Activated CD8-positive, alpha-beta memory T cell treated with anti-CD3 and anti-CD28 coated beads, Interleukin-2, amount 10 ng/mL, durations not matched to agents 7 days and 5 days (primary cell): ENCODE measurements at regions not wholly inside any gene's neighbourhood (a gene's known extent, or its start where the extent isn't known, plus 50 kb on each side); places are given as distances from the start of the nearest gene placed in this dataset.

Experiments
- ATAC-seq: fragments of 150-1000 bp; cut with Tn5 transposase; one replicate; pipeline ENCODE4 v1.10.0; 2021; ENCODE audit warnings: moderate library complexity
- CTCF ChIA-PET: fragments of 350-600 bp; sonication (Branson Sonifier 250); formaldehyde crosslinking; loops from one replicate; lab custom pipeline; 2021; ENCODE audit warnings: antibody characterized with exemption; lab: Charles Lee
- DNase-seq: peaks from one replicate; pipeline ENCODE4 v3.0.0-alpha.2; 2020
- H3K27ac Mint-ChIP-seq: one replicate; pipeline ENCODE4 v1.8.0; 2021; ENCODE audit warnings: mild to moderate bottlenecking, mixed read lengths
- H3K27me3 Mint-ChIP-seq: one replicate; pipeline ENCODE4 v1.8.0; 2021; ENCODE audit warnings: mixed read lengths
- H3K36me3 Mint-ChIP-seq: one replicate; pipeline ENCODE4 v1.8.0; 2021; ENCODE audit warnings: mild to moderate bottlenecking, mixed read lengths
- H3K4me1 Mint-ChIP-seq: one replicate; pipeline ENCODE4 v1.8.0; 2021; ENCODE audit warnings: mixed read lengths
- H3K4me3 Mint-ChIP-seq: one replicate; pipeline ENCODE4 v1.8.0; 2021; ENCODE audit warnings: mild to moderate bottlenecking, moderate library complexity, mixed read lengths
- H3K9me3 Mint-ChIP-seq: one replicate; pipeline ENCODE4 v1.8.0; 2022; ENCODE audit warnings: low read depth, mixed read lengths

- no peak overlapping the region for H3K27ac Mint-ChIP-seq
- H3K4me3 Mint-ChIP-seq, result no peak overlapping the region
Measured at GRCh38 chr22:48267681-48268080, 1505.2 kb downstream of the TBC1D22A start.

GRCh38 chr22:48265000-48265625, 1502.7 kb downstream of the TBC1D22A start:
- Mint-ChIP-seq H3K4me1 (no peaks in the 10 kb centered on the region), H3K9me3 (peaks cover 4% of the 10 kb centered on the region), H3K4me3 (no peak overlapping the region), H3K27ac (no peak overlapping the region), H3K27me3 (no peaks in the 10 kb centered on the region), H3K36me3 (no peaks in the 10 kb centered on the region)
- no peak for ATAC-seq
- CTCF ChIA-PET, result no interaction called here
- DNase-seq, result no peak

More at GRCh38 chr22:48267681-48268080, 1505.2 kb downstream of the TBC1D22A start:
- ATAC-seq (no peak), DNase-seq (no peak)
- CTCF ChIA-PET, result no interaction called here
- Mint-ChIP-seq H3K36me3 (no peaks in the 10 kb centered on the region), H3K4me1 (no peaks in the 10 kb centered on the region), H3K9me3 (peaks cover 4% of the 10 kb centered on the region), H3K27me3 (no peaks in the 10 kb centered on the region)

GRCh38 chr22:48264586-48264985, 1502.1 kb downstream of the TBC1D22A start:
- Mint-ChIP-seq H3K27ac (no peak overlapping the region), H3K9me3 (peaks cover 4% of the 10 kb centered on the region), H3K27me3 (no peaks in the 10 kb centered on the region), H3K4me3 (no peak overlapping the region), H3K36me3 (no peaks in the 10 kb centered on the region), H3K4me1 (no peaks in the 10 kb centered on the region)
- ATAC-seq, result no peak
- CTCF ChIA-PET, result no interaction called here
- no peak for DNase-seq

- Mint-ChIP-seq H3K36me3 (no peaks in the 10 kb centered on the region), H3K27ac (no peak overlapping the region), H3K9me3 (no peaks in the 10 kb centered on the region), H3K27me3 (no peaks in the 10 kb centered on the region), H3K4me1 (no peaks in the 10 kb centered on the region), H3K4me3 (no peak overlapping the region)
- no peak for ATAC-seq
- DNase-seq, result no peak
- CTCF ChIA-PET, result no interaction called here
Measured at GRCh38 chr22:48263791-48264351, 1501.4 kb downstream of the TBC1D22A start.

- Mint-ChIP-seq H3K4me3 (no peak overlapping the region), H3K27me3 (no peaks in the 10 kb centered on the region), H3K36me3 (no peaks in the 10 kb centered on the region), H3K4me1 (no peaks in the 10 kb centered on the region), H3K27ac (no peak overlapping the region), H3K9me3 (no peaks in the 10 kb centered on the region)
- CTCF ChIA-PET, result no interaction called here
- DNase-seq (no peak), ATAC-seq (no peak)
Measured at GRCh38 chr22:48263431-48263765, 1500.9 kb downstream of the TBC1D22A start.

GRCh38 chr22:48262596-48263430, 1500.4 kb downstream of the TBC1D22A start:
- Mint-ChIP-seq H3K27ac (no peak overlapping the region), H3K9me3 (no peaks in the 10 kb centered on the region), H3K36me3 (no peaks in the 10 kb centered on the region), H3K4me1 (no peaks in the 10 kb centered on the region), H3K27me3 (no peaks in the 10 kb centered on the region), H3K4me3 (no peak overlapping the region)
- ATAC-seq (no peak), DNase-seq (no peak)
- CTCF ChIA-PET, result no interaction called here

- no peaks in the 10 kb centered on the region for H3K9me3 Mint-ChIP-seq
- H3K27me3 Mint-ChIP-seq, result no peaks in the 10 kb centered on the region
- no peaks in the 10 kb centered on the region for H3K36me3 Mint-ChIP-seq
- DNase-seq, result no peak
- no peaks in the 10 kb centered on the region for H3K4me1 Mint-ChIP-seq
- no peak overlapping the region for H3K4me3 Mint-ChIP-seq
- CTCF ChIA-PET, result no interaction called here
- no peak overlapping the region for H3K27ac Mint-ChIP-seq
- no peak for ATAC-seq
Measured at GRCh38 chr22:48261706-48262105, 1499.3 kb downstream of the TBC1D22A start.

- Mint-ChIP-seq H3K4me3 (no peak overlapping the region), H3K27me3 (no peaks in the 10 kb centered on the region), H3K36me3 (no peaks in the 10 kb centered on the region), H3K4me1 (no peaks in the 10 kb centered on the region), H3K27ac (no peak overlapping the region), H3K9me3 (no peaks in the 10 kb centered on the region)
- ATAC-seq (no peak), DNase-seq (no peak)
- CTCF ChIA-PET, result no interaction called here
Measured at GRCh38 chr22:48261048-48261621, 1498.7 kb downstream of the TBC1D22A start.

- ATAC-seq (no peak), DNase-seq (no peak)
- Mint-ChIP-seq H3K27me3 (no peaks in the 10 kb centered on the region), H3K4me3 (no peak overlapping the region), H3K36me3 (no peaks in the 10 kb centered on the region), H3K9me3 (no peaks in the 10 kb centered on the region), H3K27ac (no peak overlapping the region), H3K4me1 (no peaks in the 10 kb centered on the region)
- CTCF ChIA-PET, result no interaction called here
Measured at GRCh38 chr22:48259991-48260670, 1497.7 kb downstream of the TBC1D22A start.

GRCh38 chr22:48258811-48259210, 1496.4 kb downstream of the TBC1D22A start:
- ATAC-seq, result no peak
- H3K27me3 Mint-ChIP-seq, result no peaks in the 10 kb centered on the region
- no peaks in the 10 kb centered on the region for H3K4me1 Mint-ChIP-seq
- no peak for DNase-seq
- H3K27ac Mint-ChIP-seq, result no peak overlapping the region
- no peak overlapping the region for H3K4me3 Mint-ChIP-seq
- no peaks in the 10 kb centered on the region for H3K9me3 Mint-ChIP-seq
- CTCF ChIA-PET, result no interaction called here
- no peaks in the 10 kb centered on the region for H3K36me3 Mint-ChIP-seq

- Mint-ChIP-seq H3K9me3 (no peaks in the 10 kb centered on the region), H3K27ac (no peak overlapping the region), H3K4me1 (no peaks in the 10 kb centered on the region), H3K36me3 (no peaks in the 10 kb centered on the region), H3K27me3 (no peaks in the 10 kb centered on the region), H3K4me3 (no peak overlapping the region)
- DNase-seq, result no peak
- ATAC-seq, result no peak
- CTCF ChIA-PET, result no interaction called here
Measured at GRCh38 chr22:48258064-48258701, 1495.7 kb downstream of the TBC1D22A start.

GRCh38 chr22:48257685-48258055, 1495.2 kb downstream of the TBC1D22A start:
- Mint-ChIP-seq H3K9me3 (no peaks in the 10 kb centered on the region), H3K4me3 (no peak overlapping the region), H3K27me3 (no peaks in the 10 kb centered on the region), H3K36me3 (no peaks in the 10 kb centered on the region), H3K4me1 (no peaks in the 10 kb centered on the region), H3K27ac (no peak overlapping the region)
- CTCF ChIA-PET, result no interaction called here
- ATAC-seq (no peak), DNase-seq (no peak)
